ENCODE measurements at regions not wholly inside any gene's neighbourhood (a gene's known extent, or its start where the extent isn't known, plus 50 kb on each side); places are given as distances from the start of the nearest gene placed in this dataset.

- peak; percentile 93 for DNase-seq (ENCODE audit: low spot score)
Measured at GRCh38 chr18:48488388-48488850, 50.4 kb upstream of the CTIF start.

DNA sequence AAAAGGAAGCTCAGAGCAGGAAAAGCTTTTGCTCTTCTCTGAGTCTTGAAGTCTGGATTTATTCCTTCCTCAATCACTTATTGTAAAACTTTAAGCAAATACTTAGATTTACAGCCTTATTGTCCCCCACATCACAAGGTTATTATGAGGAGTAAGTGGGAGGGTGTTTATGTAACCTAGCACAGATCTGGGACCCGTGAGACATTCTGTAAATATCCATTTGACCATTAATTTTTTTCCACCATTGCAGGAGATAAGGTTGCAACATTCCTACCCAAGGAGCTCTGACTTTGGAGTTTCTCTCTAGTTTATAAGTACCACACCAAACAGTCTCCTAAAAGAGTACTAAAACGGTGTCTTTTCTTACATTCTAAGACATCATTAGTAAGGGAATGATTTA, 52.1 kb upstream of the CTIF start:
- DNase-seq (ENCODE audit: low spot score): peak; percentile 33

DNA sequence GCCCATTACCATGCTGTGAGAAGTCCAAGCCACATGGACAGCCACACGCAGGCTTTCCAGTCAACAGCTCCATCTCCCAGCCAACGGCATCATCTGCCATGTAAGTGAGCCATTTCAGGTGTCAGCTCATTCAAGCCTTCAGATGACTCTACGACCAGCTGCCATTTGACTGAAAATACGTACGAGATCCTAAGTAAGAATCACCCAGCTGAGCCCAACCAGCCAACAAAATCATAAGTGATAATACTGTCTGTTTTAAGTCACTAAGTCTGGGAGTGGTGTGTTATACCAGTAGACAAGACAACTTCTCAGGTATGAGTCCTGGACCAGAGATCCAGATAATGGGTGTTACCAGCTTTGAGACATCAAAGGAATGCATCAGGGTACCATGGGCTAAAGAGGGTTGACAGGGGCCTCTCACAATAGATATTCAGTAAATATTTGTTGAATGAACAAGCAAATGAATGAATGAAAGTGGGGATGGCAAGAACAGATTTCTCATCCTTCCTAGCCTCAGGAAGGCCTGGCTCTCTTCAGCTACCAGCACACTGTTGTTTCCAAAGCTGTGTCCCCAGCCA, 52.9 kb upstream of the CTIF start:
- DNase-seq (ENCODE audit: low spot score): no peak

DNA sequence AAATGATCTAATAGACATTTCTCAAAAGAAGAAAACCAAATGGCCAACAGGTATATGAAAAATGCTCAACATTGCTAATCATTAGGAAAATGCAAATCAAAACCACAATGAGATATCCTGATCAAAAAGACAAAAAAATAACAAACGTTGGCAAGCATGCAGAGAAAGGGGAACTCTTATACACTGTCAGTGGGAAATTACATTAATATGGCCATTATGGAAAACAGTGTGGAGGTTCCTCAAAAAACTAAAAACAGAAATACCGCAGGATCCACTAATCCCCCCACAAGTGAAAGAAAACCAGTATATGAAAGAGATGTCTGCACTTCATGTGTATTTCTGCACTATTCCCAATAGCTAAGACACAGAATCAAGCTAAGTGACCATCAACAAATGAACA, 57.7 kb upstream of the CTIF start:
- no peak for DNase-seq (ENCODE audit: low spot score)

GRCh38 chr18:48479531-48479930, 59.3 kb upstream of the CTIF start:
- DNase-seq (ENCODE audit: low spot score): no peak

DNA sequence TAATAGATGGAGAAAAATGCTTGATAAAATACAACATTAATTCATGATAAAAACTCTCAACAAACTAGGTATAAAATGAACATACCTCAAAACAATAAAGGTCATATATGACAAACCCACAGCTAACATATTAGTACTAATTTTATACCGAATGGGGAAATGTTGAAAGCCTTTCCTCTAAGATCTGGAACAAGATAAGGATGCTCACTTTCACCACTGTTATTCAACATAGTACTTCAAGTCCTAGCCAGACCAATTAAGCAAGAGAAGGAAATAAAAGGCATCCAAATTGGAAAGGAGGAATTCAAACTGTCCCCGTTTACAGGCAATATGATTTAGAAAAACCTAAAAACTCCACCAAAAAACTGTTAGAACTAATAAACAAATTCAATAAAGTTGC, 61.5 kb upstream of the CTIF start:
- no peak for DNase-seq (ENCODE audit: low spot score)

- no peak for DNase-seq (ENCODE audit: low spot score)
Measured at GRCh38 chr18:48476550-48476917, 62.3 kb upstream of the CTIF start.

GRCh38 chr18:48475635-48476549, 62.9 kb upstream of the CTIF start:
- peak; percentile 51 for DNase-seq (ENCODE audit: low spot score)

DNA sequence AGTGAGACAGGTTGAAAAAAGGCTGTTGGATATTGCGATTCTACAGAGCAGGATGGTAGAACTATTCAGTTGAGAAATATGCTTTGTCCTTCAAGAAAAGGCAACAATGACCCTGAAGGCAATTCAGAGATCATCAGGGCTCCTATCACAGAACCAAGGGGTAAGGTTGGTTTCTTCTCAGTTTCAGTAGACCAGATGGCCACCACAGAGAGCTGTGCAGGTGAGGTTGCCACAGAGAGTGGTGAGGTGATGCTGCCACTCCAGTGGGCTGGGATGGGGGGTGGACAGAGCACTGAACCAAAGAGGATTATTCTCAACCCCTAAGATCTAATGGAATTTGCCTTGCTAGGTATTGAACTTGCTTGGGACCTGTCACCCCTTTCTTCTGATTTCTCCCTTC, 64.6 kb upstream of the ZBTB7C start:
- no peak for DNase-seq (ENCODE audit: low spot score)

DNA sequence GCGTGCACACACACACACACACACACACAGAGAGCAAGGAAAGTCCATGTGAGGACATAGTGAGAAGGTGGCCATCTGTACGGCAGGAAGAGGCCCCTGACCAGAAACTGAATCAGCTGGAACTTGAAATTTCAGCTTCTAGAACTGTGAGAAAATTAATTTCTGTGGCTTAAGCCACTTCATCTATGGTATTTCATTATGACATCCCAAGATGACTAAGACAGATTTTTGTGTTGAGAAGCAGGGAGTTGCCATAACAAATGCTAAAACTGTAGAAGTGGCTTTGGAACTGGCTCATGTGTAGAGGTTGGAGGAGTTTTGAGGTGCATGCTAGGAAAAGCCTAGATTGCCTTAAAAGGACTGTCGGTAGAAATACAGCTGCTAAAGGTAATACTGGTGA, 63.4 kb upstream of the ZBTB7C start:
- DNase-seq (ENCODE audit: low spot score): no peak

DNA sequence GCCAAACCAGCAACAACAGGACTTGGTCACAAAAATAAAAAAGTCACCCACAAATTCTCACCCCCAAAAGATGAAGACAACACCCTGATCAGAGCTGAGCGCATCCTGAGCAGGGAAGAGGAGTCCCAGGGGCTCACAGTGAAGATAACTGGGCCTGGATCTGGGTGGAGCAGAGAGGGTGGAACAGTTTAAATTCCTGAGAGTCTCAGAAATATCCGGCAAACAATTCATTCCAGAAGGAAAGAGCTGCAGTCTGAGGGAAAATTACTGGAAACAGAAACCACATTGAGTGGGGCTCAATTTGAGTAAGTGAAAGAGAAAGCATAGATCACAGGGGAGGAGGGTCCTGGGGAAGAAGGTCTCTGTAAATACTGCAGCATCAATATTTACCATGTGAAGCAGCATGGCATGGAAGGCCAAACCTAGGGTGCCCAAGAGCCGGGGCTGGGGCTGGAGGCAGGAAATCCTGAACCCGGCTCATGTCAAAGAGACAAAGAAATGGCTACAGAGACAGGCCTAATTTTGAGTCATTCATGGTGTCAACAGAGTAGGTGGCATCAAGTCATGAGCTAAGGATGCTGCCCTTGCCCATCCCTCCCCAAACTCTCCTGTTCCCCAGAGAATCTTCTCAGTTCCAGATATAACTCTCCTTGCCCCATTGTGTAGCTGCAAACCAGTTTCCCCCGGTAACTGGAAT, 61.4 kb upstream of the ZBTB7C start:
- no peak for DNase-seq (ENCODE audit: low spot score)

- DNase-seq (ENCODE audit: low spot score): no peak
Measured at GRCh38 chr18:48468151-48468550, 59.0 kb upstream of the ZBTB7C start.

- DNase-seq (ENCODE audit: low spot score): no peak
Measured at GRCh38 chr18:48467231-48467630, 58.0 kb upstream of the ZBTB7C start.

GRCh38 chr18:48462510-48462909, 53.3 kb upstream of the ZBTB7C start:
- no peak for DNase-seq (ENCODE audit: low spot score)

DNA sequence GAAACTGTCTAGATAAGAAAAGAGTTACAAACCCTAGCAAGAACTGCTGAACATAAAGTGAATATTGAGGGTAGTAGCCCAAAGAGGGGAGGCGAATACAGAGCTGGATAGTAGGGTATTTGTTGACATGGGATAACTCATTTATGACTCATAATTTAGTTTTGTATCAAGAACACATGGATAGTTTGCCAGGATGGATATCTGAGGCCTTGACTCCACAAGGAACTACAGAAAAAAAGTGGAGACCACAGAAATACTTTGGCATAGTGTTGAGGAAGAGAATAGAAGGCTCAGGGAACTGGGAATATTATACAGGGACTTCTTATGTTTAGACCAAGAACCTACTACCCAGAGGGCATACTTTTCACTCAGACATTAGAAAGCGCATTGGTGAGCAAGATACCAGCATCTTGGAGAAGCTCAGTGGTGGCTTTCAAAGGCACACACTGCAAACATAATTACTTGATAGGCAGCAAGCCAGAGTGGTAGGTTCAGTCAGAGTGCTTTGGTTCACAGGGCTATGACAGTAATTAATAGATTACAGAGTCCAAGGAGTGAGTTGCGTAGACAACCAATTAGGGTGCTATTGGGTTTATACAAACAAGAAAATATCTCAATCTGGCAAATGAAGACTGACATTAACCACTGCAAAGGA, 51.9 kb upstream of the ZBTB7C start:
- DNase-seq (ENCODE audit: low spot score): no peak

DNA sequence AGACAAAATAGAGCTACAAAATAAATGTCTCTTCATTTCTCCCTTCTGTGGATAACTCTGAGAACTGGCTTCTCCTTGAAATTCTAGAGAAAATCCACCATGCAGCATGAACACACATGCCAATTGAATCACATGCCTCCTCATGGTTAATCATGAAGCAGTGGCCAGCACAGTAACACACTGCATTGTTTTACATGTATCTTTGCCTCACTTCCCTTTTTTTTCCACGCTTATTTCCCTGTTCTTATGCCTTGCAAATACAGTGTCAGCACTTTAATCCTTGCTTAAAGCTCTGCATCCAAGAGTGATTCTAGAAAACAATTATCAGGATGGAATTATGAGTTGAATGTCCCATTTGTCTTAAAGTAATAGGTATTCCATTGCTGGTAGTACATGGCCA, 50.3 kb upstream of the ZBTB7C start:
- no peak for DNase-seq (ENCODE audit: low spot score)

GRCh38 chr18:48459016-48459415, 49.8 kb upstream of the ZBTB7C start:
- no peak for DNase-seq (ENCODE audit: low spot score)
